ENCODE measurements at regions not wholly inside any gene's neighbourhood (a gene's known extent, or its start where the extent isn't known, plus 50 kb on each side); places are given as distances from the start of the nearest gene placed in this dataset.

- H3K4me3 ChIP-seq (replicated peaks; ENCODE audit: low read depth, low read length), result no peak overlapping the region
- peak; percentile 11 for DNase-seq (ENCODE audit: low read depth)
- TF ChIP-seq CTCF (IDR thresholded peaks at IDR 0.05; ENCODE audit: low read length, missing control alignments), result peak; percentile 8
Measured at GRCh38 chr2:164126960-164127660, 391.3 kb upstream of the FIGN start.

- no peak for DNase-seq (ENCODE audit: low read depth)
- TF ChIP-seq CTCF (IDR thresholded peaks at IDR 0.05; ENCODE audit: low read length, missing control alignments), result no peak
- no peak overlapping the region for H3K4me3 ChIP-seq (replicated peaks; ENCODE audit: low read depth, low read length)
Measured at GRCh38 chr2:164115806-164116205, 380.0 kb upstream of the FIGN start.

GRCh38 chr2:164114937-164115336 is 379.1 kb upstream of the FIGN start:
- no peak for TF ChIP-seq CTCF (IDR thresholded peaks at IDR 0.05; ENCODE audit: low read length, missing control alignments)
- no peak overlapping the region for H3K4me3 ChIP-seq (replicated peaks; ENCODE audit: low read depth, low read length)
- DNase-seq (ENCODE audit: low read depth), result no peak

- H3K4me3 ChIP-seq (replicated peaks; ENCODE audit: low read depth, low read length), result no peak overlapping the region
- DNase-seq (ENCODE audit: low read depth), result no peak
- no peak for TF ChIP-seq CTCF (IDR thresholded peaks at IDR 0.05; ENCODE audit: low read length, missing control alignments)
Measured at GRCh38 chr2:164112105-164112504, 376.3 kb upstream of the FIGN start.

- no peak for TF ChIP-seq CTCF (IDR thresholded peaks at IDR 0.05; ENCODE audit: low read length, missing control alignments)
- no peak overlapping the region for H3K4me3 ChIP-seq (replicated peaks; ENCODE audit: low read depth, low read length)
- no peak for DNase-seq (ENCODE audit: low read depth)
Measured at GRCh38 chr2:164110515-164110914, 374.7 kb upstream of the FIGN start.

- no peak overlapping the region for H3K4me3 ChIP-seq (replicated peaks; ENCODE audit: low read depth, low read length)
- TF ChIP-seq CTCF (IDR thresholded peaks at IDR 0.05; ENCODE audit: low read length, missing control alignments), result no peak
- DNase-seq (ENCODE audit: low read depth), result no peak
Measured at GRCh38 chr2:164109006-164109405, 373.2 kb upstream of the FIGN start.

- H3K4me3 ChIP-seq (replicated peaks; ENCODE audit: low read depth, low read length), result no peak overlapping the region
- no peak for DNase-seq (ENCODE audit: low read depth)
- no peak for TF ChIP-seq CTCF (IDR thresholded peaks at IDR 0.05; ENCODE audit: low read length, missing control alignments)
Measured at GRCh38 chr2:164103271-164103670, 367.5 kb upstream of the FIGN start.
